GM19463 (cell line): ENCODE measurements at regions not wholly inside any gene's neighbourhood (a gene's known extent, or its start where the extent isn't known, plus 50 kb on each side); places are given as distances from the start of the nearest gene placed in this dataset.
"Not testable (repeated sequence)": the region's sequence is repeated elsewhere in the genome, so short reads cannot be mapped to it uniquely, and the experiment has no call there.

ENCODE experiments used
- ATAC-seq: cut with Tn5 transposase; IDR thresholded peaks from one replicate; pipeline ENCODE4 v1.9.1; 2021; ENCODE audit warnings: mild to moderate bottlenecking, moderate library complexity; ENCODE audit not compliant: unreplicated experiment

DNA sequence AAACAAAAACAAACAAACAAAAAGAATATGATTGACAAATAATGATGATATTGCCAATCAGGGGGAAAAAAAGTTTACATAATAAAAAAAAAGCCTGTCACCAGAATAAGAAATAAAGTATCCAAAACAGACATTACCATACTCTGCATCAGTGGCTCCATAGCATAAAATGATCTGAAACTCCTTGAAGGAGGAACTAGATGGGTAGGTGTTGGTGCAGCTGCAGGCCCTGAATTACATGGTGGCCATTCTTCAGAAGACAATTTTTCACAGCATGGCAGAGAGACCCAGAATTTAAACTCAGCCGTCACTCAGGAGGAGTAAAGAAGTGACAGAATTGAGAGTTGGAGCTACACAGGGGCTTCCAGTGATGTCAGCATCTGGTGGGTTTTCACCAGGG, 60.2 kb downstream of the GLUL start:
- no peak for ATAC-seq

DNA sequence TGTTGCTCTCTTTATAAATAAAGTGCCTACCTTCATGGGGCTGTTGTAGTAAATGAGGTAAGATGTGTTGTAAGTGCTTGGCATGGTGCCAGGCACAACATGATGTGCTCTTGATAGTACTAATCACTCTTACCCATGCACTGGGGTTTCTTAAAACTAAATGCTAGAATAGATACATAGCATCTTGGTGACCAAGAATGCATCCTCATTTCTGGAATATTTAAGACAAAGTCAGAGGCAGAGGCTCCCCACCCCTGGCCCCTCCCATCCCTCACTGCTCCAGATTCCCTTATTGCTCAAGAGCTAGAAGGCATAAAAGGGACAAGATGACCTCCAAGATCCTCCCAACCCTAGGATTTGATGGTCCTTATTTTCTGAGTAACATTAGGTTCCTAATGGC, 61.3 kb downstream of the GLUL start:
- ATAC-seq = no peak

DNA sequence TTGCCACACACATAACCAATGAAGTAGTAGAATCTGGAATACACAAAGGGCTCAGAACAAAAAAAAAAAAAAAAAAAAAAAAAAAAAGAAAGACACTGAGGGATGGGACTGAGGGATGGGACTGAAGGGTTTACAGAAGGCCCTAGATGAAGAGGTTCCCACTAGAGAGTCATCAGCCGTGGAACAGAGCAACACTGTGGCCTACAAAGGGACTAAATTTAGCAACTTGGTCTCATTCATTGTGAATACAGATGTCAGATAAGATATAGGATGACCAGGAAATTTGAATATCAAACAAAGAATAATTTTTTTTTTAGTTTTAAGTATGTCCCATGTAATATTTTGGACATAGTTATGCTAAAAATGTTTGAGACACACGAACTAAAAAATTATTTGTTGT, 62.1 kb downstream of the GLUL start:
- ATAC-seq = no peak

DNA sequence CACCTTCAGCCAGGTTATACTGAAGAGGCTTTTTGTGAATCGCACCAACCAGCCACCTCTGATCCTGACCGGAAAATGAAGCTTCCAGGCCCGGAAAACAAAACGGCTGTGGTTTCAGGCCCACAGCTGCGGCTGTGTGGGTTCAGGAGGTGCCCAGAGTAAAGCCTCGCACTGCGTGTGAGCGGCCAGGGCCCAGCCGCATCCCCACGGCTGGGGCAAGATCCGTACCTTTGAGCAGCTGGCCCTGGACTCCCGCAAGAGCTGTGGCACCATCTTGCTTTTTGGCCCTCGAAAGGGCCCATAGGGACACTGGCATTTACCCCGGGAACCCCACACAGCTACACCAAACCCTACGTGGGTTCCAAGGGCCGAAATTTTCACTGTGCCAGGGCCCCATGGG, 63.0 kb downstream of the GLUL start:
- ATAC-seq = no peak

DNA sequence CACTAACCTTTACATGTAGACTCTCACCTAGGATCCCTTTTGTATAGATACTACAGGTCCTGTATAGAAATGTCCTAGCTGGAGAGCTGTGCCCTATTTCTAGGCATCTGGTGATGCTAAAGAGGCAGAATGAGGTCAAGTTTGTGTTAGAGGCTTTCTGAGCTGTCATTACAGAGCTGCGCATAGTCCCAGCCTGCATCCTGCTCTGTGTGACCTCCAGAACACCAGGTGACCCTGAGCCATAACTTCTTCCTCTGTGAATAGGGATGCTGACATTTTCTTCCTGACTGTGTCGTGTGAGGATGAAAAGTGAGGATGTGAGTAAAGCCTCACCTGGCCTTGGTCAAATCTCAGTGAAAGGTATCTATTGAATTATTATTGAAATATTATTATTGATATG, 66.3 kb downstream of the GLUL start:
- ATAC-seq = no peak

DNA sequence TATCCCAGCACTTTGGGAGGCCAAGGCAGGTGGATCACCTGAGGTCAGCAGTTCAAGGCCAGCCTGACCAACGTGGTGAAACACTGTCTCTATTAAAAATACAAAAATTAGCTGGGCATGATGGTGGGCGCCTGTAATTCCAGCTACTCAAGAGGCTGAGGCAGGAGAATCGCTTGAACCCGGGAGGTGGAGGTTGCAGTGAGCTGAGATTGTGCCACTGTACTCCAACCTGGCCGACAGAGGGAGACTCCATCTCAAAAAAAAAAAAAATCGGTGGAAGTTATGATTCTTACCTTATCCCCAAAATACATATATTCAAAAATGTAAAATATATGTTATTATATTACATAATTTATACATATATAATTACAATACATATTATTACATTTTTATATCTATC, 70.1 kb downstream of the GLUL start:
- ATAC-seq = not testable (repeated sequence)

DNA sequence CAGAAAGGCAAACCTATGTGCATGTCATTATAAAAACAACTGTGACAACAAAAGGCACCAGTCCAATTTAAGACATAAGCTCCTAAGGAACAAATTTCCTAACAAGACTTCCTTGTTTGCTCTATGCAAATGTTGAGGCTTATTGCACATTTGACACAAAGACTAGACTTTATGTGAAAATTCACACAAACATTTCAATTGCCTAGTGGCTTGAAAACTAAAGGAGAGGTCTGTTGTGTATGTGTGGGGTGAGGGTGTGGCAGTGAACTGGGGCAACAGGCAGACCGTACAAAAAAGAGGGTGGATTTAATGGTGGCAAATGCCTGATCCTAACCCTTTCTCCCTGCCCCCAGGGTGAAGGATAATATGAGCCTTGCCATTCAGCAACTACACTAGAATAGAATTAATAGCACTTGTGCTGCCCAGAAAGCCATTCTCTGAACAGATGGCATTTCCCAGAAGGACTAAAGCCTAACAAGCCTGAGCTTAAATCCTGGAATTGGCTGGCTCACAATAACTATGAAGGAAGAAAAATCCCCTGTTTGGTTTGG, 73.9 kb downstream of the GLUL start:
- no peak for ATAC-seq

DNA sequence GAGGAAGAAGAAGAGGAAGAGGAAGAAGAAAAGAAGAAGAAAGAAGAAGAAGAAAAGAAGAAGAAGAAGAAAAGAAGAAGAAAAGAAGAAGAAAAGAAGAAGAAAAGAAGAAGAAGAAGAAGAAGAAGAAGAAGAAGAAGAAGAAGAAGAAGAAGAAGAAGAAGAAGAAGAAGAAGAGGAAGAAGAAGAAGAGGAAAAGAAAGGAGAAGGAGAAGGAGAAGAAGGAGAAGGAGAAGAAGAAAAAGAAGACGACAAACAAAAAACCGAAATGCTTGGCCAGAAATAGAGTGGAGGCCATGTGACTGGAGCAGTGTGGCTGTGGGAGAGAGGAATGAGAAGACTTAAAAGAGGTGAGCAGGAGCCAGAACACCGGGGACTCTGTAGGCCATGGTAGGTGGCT, 75.1 kb downstream of the GLUL start:
- not testable (repeated sequence) for ATAC-seq

DNA sequence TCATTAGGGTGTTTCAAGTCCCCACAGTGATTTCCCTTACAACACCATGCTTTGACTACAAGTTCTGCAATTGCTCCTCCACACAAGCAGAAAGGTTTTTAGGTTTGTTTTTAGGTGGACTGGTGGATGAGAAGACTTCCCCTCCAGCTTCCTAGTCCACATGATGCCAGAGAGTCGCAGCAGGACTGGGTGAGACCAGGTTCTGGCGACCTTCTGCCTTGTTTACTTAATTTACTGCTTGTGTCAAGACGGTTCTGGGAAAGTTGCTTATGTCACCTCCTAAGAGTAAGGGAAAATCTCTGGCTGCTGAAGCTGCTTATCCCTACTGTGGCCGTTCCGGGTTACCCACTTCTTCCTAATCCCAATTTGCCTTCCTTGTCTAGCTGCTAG, 76.4 kb downstream of the GLUL start:
- ATAC-seq = no peak

DNA sequence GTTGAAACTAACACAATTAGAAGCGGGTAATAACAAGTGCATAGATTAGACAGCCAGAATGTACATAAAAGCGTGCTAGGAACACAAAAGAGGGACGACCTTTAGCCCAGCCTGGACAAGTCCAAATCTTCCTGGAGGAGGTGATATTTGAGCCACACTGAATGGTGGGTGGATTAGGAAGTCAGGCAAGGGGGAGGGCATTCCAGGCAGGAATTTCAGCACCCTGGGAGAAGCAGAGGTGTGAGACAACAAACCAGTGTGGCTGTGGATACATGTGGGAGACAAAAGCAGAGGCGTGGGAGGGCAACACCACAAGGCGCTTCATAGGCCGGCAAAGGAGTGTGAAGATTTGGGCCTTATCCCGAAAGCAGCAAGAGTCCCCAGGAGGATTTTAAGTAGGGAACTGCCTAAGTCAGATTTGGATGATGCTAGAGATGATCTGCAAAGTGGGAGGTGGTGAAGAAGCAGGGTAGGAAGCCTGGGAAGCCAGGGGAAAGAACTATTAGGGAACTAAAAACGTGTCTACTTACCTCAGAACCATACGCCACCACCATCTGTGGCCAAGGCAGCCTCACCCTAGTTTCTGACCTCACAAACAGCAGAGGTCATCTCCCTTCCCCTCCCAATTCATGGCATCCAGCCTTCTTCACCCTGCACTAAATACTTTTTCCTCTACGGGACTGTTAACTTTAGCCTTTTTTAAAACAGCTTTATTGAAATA, 81.8 kb downstream of the GLUL start:
- ATAC-seq = no peak

DNA sequence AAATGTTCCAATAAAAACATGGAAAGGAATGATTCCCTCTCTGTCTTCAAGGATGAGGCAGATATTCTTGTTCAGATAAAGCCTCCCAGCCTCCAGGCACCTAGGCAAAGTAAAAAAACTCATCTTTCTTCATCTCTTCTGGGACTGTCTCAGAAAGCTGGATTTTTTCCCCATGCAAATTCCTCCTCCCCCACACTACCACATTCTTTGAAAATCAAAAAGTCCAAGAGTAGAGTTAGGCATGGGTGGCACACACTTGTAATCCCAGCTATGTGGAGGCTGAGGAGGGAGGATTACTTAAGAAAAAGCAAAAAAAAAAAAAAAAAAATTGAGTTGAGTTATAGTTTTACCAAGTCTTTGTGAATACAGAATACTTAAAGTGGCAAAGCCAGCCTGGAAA, 82.8 kb downstream of the GLUL start:
- ATAC-seq = no peak

DNA sequence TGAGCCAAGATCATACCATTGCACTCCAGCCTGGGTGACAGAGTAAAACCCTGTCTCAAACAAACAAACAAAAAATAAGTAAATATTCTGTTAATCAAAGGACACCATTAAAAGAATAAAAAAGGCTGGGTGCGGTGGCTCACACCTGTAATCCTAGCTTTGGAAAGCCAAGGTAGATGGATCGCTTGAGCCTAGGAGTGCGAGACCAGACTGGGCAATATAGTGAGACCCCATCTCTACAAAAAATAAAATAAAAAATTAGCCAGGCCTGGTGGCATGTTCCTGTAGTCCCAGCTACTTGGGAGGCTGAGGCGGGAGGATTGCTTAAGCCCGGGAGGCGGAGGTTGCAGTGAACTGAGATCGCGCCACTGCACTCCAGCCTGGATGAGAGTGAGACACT, 84.1 kb downstream of the GLUL start:
- not testable (repeated sequence) for ATAC-seq

DNA sequence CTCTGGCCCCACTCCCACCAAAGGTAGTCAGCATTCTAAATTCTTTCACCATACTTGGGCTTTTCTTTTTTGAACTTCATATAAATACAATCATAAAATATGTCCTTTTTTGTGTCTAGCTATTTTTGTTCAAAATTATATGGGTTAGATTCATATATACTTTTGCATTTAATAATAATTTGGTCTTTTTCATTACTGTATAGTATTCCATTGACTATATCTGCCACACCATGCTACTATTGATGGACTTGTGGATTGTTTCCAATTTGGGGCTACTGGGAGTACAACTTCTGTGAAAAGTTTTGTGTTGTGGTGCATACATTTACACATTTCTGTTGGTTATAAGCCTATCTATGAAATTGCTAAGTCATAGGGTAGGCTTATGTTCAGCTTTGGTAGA, 85.7 kb downstream of the GLUL start:
- no peak for ATAC-seq

DNA sequence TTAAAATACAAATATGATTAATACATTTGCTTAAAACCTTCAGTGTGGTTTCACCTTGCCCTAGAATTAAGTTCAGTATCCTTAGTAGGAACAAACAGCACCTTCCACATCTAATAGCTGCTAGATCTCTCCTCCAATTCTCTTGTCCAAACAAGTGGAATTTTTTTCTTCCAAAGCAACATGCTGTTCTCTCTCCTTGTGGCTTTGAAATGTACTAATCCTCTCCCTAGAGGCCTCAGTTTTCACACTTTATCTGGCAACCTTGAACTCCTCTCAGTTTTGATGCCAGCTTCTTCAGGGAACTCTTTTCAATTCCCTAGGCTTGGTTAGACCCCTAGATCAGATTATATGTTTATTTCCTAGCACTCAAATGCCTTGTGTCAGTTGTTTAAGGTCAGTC, 87.0 kb downstream of the GLUL start:
- no peak for ATAC-seq

DNA sequence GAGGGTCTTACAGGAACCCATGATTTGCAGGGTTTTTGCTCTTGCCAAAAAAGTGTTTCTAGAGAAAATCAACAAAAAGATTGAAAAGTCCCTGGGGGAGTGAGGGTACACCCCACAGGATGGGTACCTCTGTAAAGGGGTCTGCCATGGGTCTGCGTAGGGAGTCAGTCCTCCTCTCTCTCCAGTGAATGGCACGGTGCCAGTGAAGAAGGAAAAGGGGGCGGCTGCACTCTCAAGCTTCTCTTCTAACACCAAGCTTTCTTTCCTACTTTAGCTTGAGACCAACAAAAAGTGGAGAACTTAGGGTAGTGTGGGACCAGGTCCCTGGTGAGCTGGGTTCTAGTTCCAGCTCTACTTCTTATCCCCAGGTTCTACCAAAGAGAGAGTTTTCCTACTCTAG, 87.4 kb downstream of the GLUL start:
- ATAC-seq = no peak

DNA sequence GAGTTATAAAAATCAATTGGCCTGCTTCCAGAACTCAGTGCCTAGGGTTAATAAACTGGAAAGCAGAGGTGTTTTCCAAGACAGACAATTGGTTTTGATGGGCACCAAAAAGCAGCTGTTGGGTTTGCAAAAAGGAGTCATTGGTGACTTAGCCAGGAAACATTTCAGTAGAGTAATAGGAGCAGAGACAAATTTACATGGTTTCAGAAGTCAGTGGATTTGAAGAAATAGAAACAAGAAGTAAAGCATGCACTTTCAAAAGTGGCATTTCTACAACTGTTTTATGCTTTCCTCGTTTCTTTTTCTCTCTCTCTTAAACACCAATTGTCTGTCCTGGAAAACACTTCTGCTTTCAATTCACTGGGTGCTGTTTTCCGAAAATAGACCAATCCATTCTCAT, 87.8 kb downstream of the GLUL start:
- ATAC-seq = peak; percentile 71

DNA sequence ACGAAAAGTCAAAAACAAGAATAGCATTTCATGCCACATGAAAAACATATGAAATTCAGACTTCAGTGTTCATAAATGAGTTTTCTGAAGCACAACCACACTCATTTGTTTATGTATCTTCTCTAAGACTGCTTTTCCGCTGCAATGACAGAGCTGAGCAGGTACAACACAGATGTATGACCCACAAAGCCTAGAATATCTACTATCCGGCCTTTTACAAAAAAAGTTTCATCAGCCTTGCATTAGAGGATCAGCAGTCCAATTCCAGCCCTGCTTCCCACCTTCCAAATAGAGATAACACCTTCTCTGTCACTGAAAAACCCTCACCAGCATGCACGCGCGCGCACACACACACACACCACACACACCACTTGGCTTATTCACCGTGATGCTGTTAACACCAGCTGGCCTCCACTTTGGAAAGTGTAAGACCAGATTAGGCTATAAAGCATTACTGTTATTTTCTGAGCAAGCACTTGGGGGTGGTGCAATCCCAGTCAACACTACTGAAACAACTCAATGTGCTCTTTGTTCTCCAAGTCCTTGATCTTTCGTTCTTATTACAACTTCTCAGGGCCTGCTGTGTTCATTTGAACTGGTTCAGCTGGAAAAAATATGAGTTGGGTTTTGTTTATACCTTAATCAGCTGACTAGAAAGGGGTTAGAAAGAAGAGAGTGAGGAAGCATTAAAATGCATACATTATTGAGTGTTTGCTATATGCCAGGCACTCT, 90.0 kb downstream of the GLUL start:
- no peak for ATAC-seq

DNA sequence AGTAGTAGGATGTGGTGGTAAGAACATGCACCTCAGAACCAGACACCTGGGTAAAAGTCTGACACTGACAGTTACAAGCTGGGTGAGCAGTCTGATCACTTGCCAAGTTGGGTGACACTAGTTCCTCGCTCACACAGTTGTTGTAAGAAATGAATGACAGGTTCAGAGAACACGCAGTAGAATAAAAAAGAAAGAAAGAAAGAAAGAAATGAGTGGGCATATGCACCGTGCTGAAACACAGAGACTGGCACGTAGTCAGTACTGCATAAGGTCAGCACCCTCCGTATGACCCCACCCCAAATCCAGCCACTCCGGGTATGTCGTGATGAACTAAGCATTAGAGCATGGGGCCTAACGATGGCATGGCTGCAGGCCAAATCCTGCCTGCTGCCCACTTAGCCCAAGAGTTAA, 90.6 kb downstream of the GLUL start:
- no peak for ATAC-seq

DNA sequence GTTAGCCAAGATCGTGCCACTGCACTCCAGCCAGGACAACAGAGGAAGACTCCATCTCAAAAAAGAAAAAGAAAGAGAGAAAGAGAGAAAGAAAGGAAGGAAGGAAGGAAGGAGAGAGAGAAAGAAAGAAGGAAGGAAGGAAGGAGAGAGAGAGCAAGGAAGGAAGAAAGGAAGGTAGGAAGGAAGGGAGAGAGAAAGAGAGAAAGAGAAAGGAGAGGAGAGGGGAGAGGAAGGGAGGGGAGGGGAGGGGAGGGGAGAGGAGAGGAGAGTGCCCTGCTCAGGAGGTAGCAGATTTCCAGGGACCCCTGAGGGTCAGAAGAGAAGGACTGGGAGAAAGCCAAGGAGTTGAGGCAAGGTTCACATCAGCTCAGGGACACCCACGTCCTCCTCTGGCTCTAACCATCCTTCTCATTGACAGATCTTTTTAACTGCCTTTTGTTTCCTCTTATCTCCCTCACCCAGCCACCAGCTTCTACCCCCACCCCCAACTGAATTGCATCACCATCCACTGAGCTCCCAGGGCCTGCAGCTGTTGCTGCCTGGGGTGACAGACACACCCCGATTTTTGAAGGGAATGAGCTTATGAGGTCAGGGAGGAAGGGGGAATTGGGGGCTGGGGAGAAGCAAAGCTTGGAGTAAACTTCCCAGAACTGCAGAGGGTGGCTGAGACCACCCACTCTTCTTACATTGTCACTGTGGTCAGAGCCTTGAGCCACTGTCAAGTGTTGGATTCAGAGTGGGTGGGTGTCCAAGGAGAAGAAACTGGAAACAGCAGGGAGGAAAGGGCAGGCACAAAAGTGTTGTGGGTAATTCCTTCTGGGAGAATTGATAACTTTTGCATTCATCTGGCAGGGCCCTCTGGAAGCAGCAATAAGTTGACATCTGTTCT, 91.6 kb downstream of the GLUL start:
- no peak for ATAC-seq

DNA sequence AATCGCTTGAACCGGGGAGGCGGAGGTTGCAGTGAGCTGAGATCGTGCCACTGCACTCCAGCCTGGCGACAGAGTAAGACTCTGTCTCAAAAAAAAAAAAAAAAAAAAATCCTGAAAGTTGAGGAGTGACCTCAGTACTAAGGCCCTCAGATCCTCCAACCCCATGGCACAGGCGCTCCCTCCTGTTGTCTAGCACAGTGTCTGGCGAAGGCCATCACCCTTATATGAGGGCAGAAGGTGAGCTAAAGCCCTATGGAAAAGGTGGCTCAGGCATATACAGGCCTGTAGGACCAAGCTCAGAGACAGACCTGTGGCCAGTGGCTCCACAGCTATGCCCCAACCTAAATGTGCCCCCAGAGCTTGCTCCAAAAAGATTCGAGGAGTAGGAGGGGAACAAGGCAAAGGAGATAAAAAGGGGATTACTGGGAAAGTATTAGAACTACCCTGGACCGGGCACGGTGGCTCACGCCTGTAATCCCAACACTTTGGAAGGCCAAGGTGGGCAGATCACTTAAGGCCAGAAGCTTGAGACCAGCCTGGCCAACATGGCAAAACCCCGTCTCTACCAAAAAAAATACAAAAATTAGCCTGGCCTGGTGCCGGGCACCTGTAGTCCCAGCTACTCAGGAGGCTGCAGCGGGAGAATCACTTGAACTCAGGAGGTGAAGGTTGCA, 92.4 kb downstream of the GLUL start:
- ATAC-seq = not testable (repeated sequence)

DNA sequence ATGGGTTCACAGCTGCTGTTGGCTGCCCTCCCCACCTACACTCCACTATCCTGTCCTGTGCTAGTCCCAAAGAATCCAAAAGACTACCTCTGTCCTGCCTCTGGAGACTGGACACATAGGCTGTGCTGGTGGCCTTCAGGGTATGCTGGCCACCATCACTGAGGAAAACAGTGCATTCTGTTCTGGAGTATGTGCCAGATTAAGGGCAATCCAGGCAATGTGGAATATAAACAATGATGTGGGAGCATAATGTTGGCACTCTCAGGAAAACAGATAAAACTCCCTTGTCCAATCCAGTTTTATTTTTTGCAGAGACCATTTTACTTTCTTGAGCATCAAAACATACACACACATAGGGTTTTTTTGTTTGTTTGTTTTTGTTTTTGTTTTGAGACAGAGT, 94.3 kb downstream of the GLUL start:
- no peak for ATAC-seq
